ENCODE measurements at regions not wholly inside any gene's neighbourhood (a gene's known extent, or its start where the extent isn't known, plus 50 kb on each side); places are given as distances from the start of the nearest gene placed in this dataset.

DNA sequence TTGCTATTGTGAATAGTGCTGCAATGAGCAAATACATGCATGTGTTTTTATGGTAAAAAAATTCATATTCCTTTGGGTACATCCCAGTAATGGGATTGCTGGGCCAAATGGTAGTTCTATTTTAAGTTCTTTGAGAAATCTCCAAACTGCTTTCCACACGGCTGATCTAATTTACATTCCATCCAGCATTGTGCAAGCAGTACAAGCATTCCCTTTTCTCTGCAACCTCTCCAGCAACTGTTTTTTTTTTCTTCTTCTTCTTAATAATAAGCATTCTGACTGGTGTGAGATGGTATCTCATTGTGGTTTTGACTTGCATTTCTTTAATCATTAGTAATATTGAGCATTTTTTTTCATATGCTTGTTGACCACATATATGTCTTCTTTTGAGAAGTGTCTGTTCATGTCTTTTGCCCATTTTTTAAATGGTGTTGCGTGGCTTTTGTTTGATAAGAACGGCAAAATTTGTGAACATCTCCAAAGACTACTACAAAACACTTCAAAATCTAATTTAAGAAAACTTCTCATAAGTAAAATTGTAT is 136.1 kb upstream of the MYO3A start:
- no peaks in the 10 kb centered on the region for H3K9me3 ChIP-seq (ENCODE audit: control insufficient read depth in 2 of 2, low read length in 2 of 2)
- H3K27me3 ChIP-seq (ENCODE audit: control insufficient read depth in 1 of 2, insufficient read depth in 2 of 2, low read length in 2 of 2): no peaks in the 10 kb centered on the region
- no peaks in the 10 kb centered on the region for H3K4me1 ChIP-seq (ENCODE audit: control insufficient read depth, insufficient read depth, low read length)
- no peak overlapping the region for H3K4me3 ChIP-seq (ENCODE audit: low read length in 2 of 2)
- no peak overlapping the region for H3K9ac ChIP-seq (ENCODE audit: low read length in 2 of 2)
- H3K27ac ChIP-seq (ENCODE audit: low read length): no peak overlapping the region
- no peaks in the 10 kb centered on the region for H3K36me3 ChIP-seq (ENCODE audit: control insufficient read depth in 2 of 2, insufficient read depth in 2 of 2, low read length in 2 of 2)

DNA sequence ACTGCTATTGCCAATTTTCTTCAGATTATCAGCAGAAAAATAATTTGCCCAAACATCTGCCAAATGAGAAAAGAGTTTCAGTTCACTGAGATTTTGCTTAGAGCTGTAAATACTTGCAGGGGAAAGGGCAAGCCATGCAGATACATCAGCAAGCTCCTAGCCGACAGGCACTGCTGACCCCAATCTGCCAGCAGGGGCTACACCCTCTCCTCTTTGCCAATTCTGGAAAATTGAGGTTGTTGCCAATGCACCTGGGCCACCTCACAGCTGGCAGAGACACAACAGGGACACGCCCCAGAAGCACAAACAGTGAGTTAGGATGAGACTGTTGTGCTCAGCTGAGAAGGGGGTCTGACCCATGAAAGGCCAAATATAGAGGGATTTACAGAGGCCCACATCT is 129.5 kb upstream of the MYO3A start:
- no peaks in the 10 kb centered on the region for H3K27me3 ChIP-seq (ENCODE audit: control insufficient read depth in 1 of 2, insufficient read depth in 2 of 2, low read length in 2 of 2)
- no peak overlapping the region for H3K4me3 ChIP-seq (ENCODE audit: low read length in 2 of 2)
- H3K27ac ChIP-seq (ENCODE audit: low read length): no peak overlapping the region
- H3K9me3 ChIP-seq (ENCODE audit: control insufficient read depth in 2 of 2, low read length in 2 of 2): no peaks in the 10 kb centered on the region
- H3K4me1 ChIP-seq (ENCODE audit: control insufficient read depth, insufficient read depth, low read length): no peaks in the 10 kb centered on the region
- H3K9ac ChIP-seq (ENCODE audit: low read length in 2 of 2): no peak overlapping the region
- H3K36me3 ChIP-seq (ENCODE audit: control insufficient read depth in 2 of 2, insufficient read depth in 2 of 2, low read length in 2 of 2): no peaks in the 10 kb centered on the region

GRCh38 chr10:25805986-25806385 is 128.0 kb upstream of the MYO3A start:
- Histone ChIP-seq H3K4me1 (ENCODE audit: control insufficient read depth, insufficient read depth, low read length) (no peaks in the 10 kb centered on the region), H3K9ac (ENCODE audit: low read length in 2 of 2) (no peak overlapping the region), H3K4me3 (ENCODE audit: low read length in 2 of 2) (no peak overlapping the region), H3K27ac (ENCODE audit: low read length) (no peak overlapping the region), H3K9me3 (ENCODE audit: control insufficient read depth in 2 of 2, low read length in 2 of 2) (no peaks in the 10 kb centered on the region), H3K27me3 (ENCODE audit: control insufficient read depth in 1 of 2, insufficient read depth in 2 of 2, low read length in 2 of 2) (no peaks in the 10 kb centered on the region), H3K36me3 (ENCODE audit: control insufficient read depth in 2 of 2, insufficient read depth in 2 of 2, low read length in 2 of 2) (no peaks in the 10 kb centered on the region)

GRCh38 chr10:25808372-25808771 is 125.7 kb upstream of the MYO3A start:
- Histone ChIP-seq H3K36me3 (ENCODE audit: control insufficient read depth in 2 of 2, insufficient read depth in 2 of 2, low read length in 2 of 2) (no peaks in the 10 kb centered on the region), H3K4me1 (ENCODE audit: control insufficient read depth, insufficient read depth, low read length) (no peaks in the 10 kb centered on the region), H3K27me3 (ENCODE audit: control insufficient read depth in 1 of 2, insufficient read depth in 2 of 2, low read length in 2 of 2) (no peaks in the 10 kb centered on the region), H3K9ac (ENCODE audit: low read length in 2 of 2) (no peak overlapping the region), H3K27ac (ENCODE audit: low read length) (no peak overlapping the region), H3K9me3 (ENCODE audit: control insufficient read depth in 2 of 2, low read length in 2 of 2) (no peaks in the 10 kb centered on the region), H3K4me3 (ENCODE audit: low read length in 2 of 2) (no peak overlapping the region)

GRCh38 chr10:25811052-25811685 is 122.9 kb upstream of the MYO3A start:
- Histone ChIP-seq H3K27me3 (ENCODE audit: control insufficient read depth in 1 of 2, insufficient read depth in 2 of 2, low read length in 2 of 2) (no peaks in the 10 kb centered on the region), H3K27ac (ENCODE audit: low read length) (no peak overlapping the region), H3K4me3 (ENCODE audit: low read length in 2 of 2) (no peak overlapping the region), H3K4me1 (ENCODE audit: control insufficient read depth, insufficient read depth, low read length) (no peaks in the 10 kb centered on the region), H3K9ac (ENCODE audit: low read length in 2 of 2) (no peak overlapping the region), H3K36me3 (ENCODE audit: control insufficient read depth in 2 of 2, insufficient read depth in 2 of 2, low read length in 2 of 2) (no peaks in the 10 kb centered on the region), H3K9me3 (ENCODE audit: control insufficient read depth in 2 of 2, low read length in 2 of 2) (no peaks in the 10 kb centered on the region)

DNA sequence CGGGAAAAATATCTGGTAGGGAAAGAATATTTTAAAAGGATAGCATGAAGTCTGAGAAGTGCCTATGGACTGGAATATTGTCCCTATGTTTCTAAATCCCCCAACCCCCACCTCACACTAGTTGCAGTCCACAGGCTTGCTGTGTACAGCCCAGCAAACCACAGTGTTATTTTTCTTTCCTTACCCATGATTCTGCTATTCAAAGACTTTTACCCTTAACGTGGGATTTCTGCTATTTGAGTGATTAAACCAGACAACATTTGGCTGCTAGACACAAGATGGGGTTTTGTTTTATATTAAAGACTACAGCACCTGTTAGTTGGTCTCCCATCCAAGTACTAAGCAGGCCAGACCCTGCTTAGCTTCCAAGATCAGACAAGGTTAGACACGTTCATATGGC is 120.5 kb upstream of the MYO3A start:
- Histone ChIP-seq H3K9me3 (ENCODE audit: control insufficient read depth in 2 of 2, low read length in 2 of 2) (no peaks in the 10 kb centered on the region), H3K27ac (ENCODE audit: low read length) (no peak overlapping the region), H3K4me1 (ENCODE audit: control insufficient read depth, insufficient read depth, low read length) (no peaks in the 10 kb centered on the region), H3K27me3 (ENCODE audit: control insufficient read depth in 1 of 2, insufficient read depth in 2 of 2, low read length in 2 of 2) (no peaks in the 10 kb centered on the region), H3K4me3 (ENCODE audit: low read length in 2 of 2) (no peak overlapping the region), H3K36me3 (ENCODE audit: control insufficient read depth in 2 of 2, insufficient read depth in 2 of 2, low read length in 2 of 2) (no peaks in the 10 kb centered on the region), H3K9ac (ENCODE audit: low read length in 2 of 2) (no peak overlapping the region)

DNA sequence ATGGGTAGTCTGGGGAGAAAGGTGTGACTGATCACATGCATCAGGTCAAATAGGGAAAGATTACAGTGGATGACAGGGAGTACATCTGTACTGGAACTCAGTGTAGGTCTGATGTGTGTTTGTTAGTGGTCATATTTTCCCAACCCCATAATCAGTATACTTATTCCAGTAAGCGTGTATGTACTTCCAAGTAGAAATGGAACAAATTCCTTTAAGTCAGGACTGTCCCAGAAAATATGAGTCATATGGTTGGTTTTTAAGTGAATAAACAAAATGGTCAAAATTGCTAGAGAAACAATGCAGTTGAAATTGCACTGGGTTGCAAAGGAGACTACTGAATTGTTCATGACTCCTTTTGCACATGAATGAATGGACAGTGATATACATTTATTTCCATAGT is 118.8 kb upstream of the MYO3A start:
- H3K27ac ChIP-seq (ENCODE audit: low read length): no peak overlapping the region
- no peaks in the 10 kb centered on the region for H3K4me1 ChIP-seq (ENCODE audit: control insufficient read depth, insufficient read depth, low read length)
- no peaks in the 10 kb centered on the region for H3K9me3 ChIP-seq (ENCODE audit: control insufficient read depth in 2 of 2, low read length in 2 of 2)
- H3K4me3 ChIP-seq (ENCODE audit: low read length in 2 of 2): no peak overlapping the region
- no peaks in the 10 kb centered on the region for H3K36me3 ChIP-seq (ENCODE audit: control insufficient read depth in 2 of 2, insufficient read depth in 2 of 2, low read length in 2 of 2)
- no peaks in the 10 kb centered on the region for H3K27me3 ChIP-seq (ENCODE audit: control insufficient read depth in 1 of 2, insufficient read depth in 2 of 2, low read length in 2 of 2)
- H3K9ac ChIP-seq (ENCODE audit: low read length in 2 of 2): no peak overlapping the region

GRCh38 chr10:25815999-25816768 is 117.8 kb upstream of the MYO3A start:
- no peak overlapping the region for H3K9ac ChIP-seq (ENCODE audit: low read length in 2 of 2)
- no peaks in the 10 kb centered on the region for H3K36me3 ChIP-seq (ENCODE audit: control insufficient read depth in 2 of 2, insufficient read depth in 2 of 2, low read length in 2 of 2)
- H3K27me3 ChIP-seq (ENCODE audit: control insufficient read depth in 1 of 2, insufficient read depth in 2 of 2, low read length in 2 of 2): no peaks in the 10 kb centered on the region
- no peak overlapping the region for H3K4me3 ChIP-seq (ENCODE audit: low read length in 2 of 2)
- H3K9me3 ChIP-seq (ENCODE audit: control insufficient read depth in 2 of 2, low read length in 2 of 2): no peaks in the 10 kb centered on the region
- H3K4me1 ChIP-seq (ENCODE audit: control insufficient read depth, insufficient read depth, low read length): no peaks in the 10 kb centered on the region
- no peak overlapping the region for H3K27ac ChIP-seq (ENCODE audit: low read length)

- no peak overlapping the region for H3K9ac ChIP-seq (ENCODE audit: low read length in 2 of 2)
- no peak overlapping the region for H3K27ac ChIP-seq (ENCODE audit: low read length)
- H3K36me3 ChIP-seq (ENCODE audit: control insufficient read depth in 2 of 2, insufficient read depth in 2 of 2, low read length in 2 of 2): no peaks in the 10 kb centered on the region
- H3K27me3 ChIP-seq (ENCODE audit: control insufficient read depth in 1 of 2, insufficient read depth in 2 of 2, low read length in 2 of 2): no peaks in the 10 kb centered on the region
- no peak overlapping the region for H3K4me3 ChIP-seq (ENCODE audit: low read length in 2 of 2)
- H3K4me1 ChIP-seq (ENCODE audit: control insufficient read depth, insufficient read depth, low read length): no peaks in the 10 kb centered on the region
- H3K9me3 ChIP-seq (ENCODE audit: control insufficient read depth in 2 of 2, low read length in 2 of 2): no peaks in the 10 kb centered on the region
Measured at GRCh38 chr10:25817200-25817599, 116.8 kb upstream of the MYO3A start.

- no peaks in the 10 kb centered on the region for H3K36me3 ChIP-seq (ENCODE audit: control insufficient read depth in 2 of 2, insufficient read depth in 2 of 2, low read length in 2 of 2)
- H3K9me3 ChIP-seq (ENCODE audit: control insufficient read depth in 2 of 2, low read length in 2 of 2): no peaks in the 10 kb centered on the region
- no peak overlapping the region for H3K4me3 ChIP-seq (ENCODE audit: low read length in 2 of 2)
- H3K9ac ChIP-seq (ENCODE audit: low read length in 2 of 2): no peak overlapping the region
- H3K4me1 ChIP-seq (ENCODE audit: control insufficient read depth, insufficient read depth, low read length): no peaks in the 10 kb centered on the region
- H3K27ac ChIP-seq (ENCODE audit: low read length): no peak overlapping the region
- no peaks in the 10 kb centered on the region for H3K27me3 ChIP-seq (ENCODE audit: control insufficient read depth in 1 of 2, insufficient read depth in 2 of 2, low read length in 2 of 2)
Measured at GRCh38 chr10:25818751-25819150, 115.3 kb upstream of the MYO3A start.

GRCh38 chr10:25820472-25820871 is 113.6 kb upstream of the MYO3A start:
- no peak overlapping the region for H3K27ac ChIP-seq (ENCODE audit: low read length)
- H3K9me3 ChIP-seq (ENCODE audit: control insufficient read depth in 2 of 2, low read length in 2 of 2): no peaks in the 10 kb centered on the region
- H3K36me3 ChIP-seq (ENCODE audit: control insufficient read depth in 2 of 2, insufficient read depth in 2 of 2, low read length in 2 of 2): no peaks in the 10 kb centered on the region
- H3K9ac ChIP-seq (ENCODE audit: low read length in 2 of 2): no peak overlapping the region
- H3K4me3 ChIP-seq (ENCODE audit: low read length in 2 of 2): no peak overlapping the region
- H3K4me1 ChIP-seq (ENCODE audit: control insufficient read depth, insufficient read depth, low read length): no peaks in the 10 kb centered on the region
- no peaks in the 10 kb centered on the region for H3K27me3 ChIP-seq (ENCODE audit: control insufficient read depth in 1 of 2, insufficient read depth in 2 of 2, low read length in 2 of 2)

All from stomach smooth muscle (tissue), 2 donors.